Mesendoderm (in vitro differentiated cells): ENCODE measurements at regions not wholly inside any gene's neighbourhood (a gene's known extent, or its start where the extent isn't known, plus 50 kb on each side); places are given as distances from the start of the nearest gene placed in this dataset.

Experiments used
- DNase-seq: peaks from one replicate; pipeline ENCODE4 v3.0.0; 2013
- H2AK5ac ChIP-seq: 2 replicates; pipeline ENCODE4 v1.6.1; 2013; ENCODE audit warnings: low read length, inconsistent platforms
- H2BK120ac ChIP-seq: 2 replicates; pipeline ENCODE4 v1.6.1; 2013; ENCODE audit warnings: low read depth, mild to moderate bottlenecking, low read length, moderate library complexity, mixed read lengths
- H2BK15ac ChIP-seq: replicated peaks from 2 replicates; pipeline ENCODE4 v1.6.1; 2013; ENCODE audit warnings: low read depth, mild to moderate bottlenecking, moderate library complexity
- H2BK5ac ChIP-seq: 2 replicates; pipeline ENCODE4 v1.6.1; 2013; ENCODE audit warnings: low read length, inconsistent platforms
- H3K18ac ChIP-seq: 2 replicates; pipeline ENCODE4 v1.6.1; 2013; ENCODE audit warnings: mild to moderate bottlenecking, low read length, mixed read lengths
- H3K23ac ChIP-seq: one replicate; pipeline ENCODE4 v1.6.1; 2013; ENCODE audit warnings: low read length
- H3K27ac ChIP-seq: 2 replicates; pipeline ENCODE4 v1.5.1; 2013; ENCODE audit warnings: low read depth, mild to moderate bottlenecking, inconsistent platforms, low read length, moderate library complexity
- H3K27me3 ChIP-seq: 2 replicates; pipeline ENCODE4 v1.6.1; 2013; ENCODE audit warnings: low read length, control low read depth, mild to moderate bottlenecking, inconsistent platforms; ENCODE audit not compliant: insufficient read depth, poor library complexity
- H3K36me3 ChIP-seq: 2 replicates; pipeline ENCODE4 v1.6.1; 2013; ENCODE audit warnings: low read length, inconsistent platforms; ENCODE audit not compliant: control insufficient read depth, insufficient read depth
- H3K4ac ChIP-seq: one replicate; pipeline ENCODE4 v1.6.1; 2013; ENCODE audit warnings: low read depth, mild to moderate bottlenecking, low read length, moderate library complexity
- H3K4me1 ChIP-seq: 2 replicates; pipeline ENCODE4 v1.6.1; 2013; ENCODE audit warnings: low read depth, low read length, inconsistent platforms; ENCODE audit not compliant: control insufficient read depth
- H3K4me2 ChIP-seq: 2 replicates; pipeline ENCODE4 v1.6.1; 2013; ENCODE audit warnings: low read length
- H3K4me3 ChIP-seq: 2 replicates; pipeline ENCODE4 v1.5.1; 2013; ENCODE audit warnings: mild to moderate bottlenecking, low read length
- H3K56ac ChIP-seq: one replicate; pipeline ENCODE4 v1.6.1; 2013; ENCODE audit warnings: low read length
- H3K79me1 ChIP-seq: 2 replicates; pipeline ENCODE4 v1.6.1; 2013; ENCODE audit warnings: low read length, inconsistent platforms
- H3K79me2 ChIP-seq: 2 replicates; pipeline ENCODE4 v1.6.1; 2013; ENCODE audit warnings: mild to moderate bottlenecking, low read length; ENCODE audit not compliant: control insufficient read depth, insufficient read depth
- H3K9ac ChIP-seq: 2 replicates; pipeline ENCODE4 v1.6.1; 2013; ENCODE audit warnings: low read length, inconsistent platforms
- H4K5ac ChIP-seq: one replicate; pipeline ENCODE4 v1.6.1; 2013; ENCODE audit warnings: low read length
- H4K8ac ChIP-seq: one replicate; pipeline ENCODE4 v1.6.1; 2013; ENCODE audit warnings: low read depth, mild to moderate bottlenecking, control low read depth, low read length, moderate library complexity
- WGBS: extraction: QIAGEN DNeasy Blood & Tissue Kit; methylation state at CpG from one replicate; pipeline ENCODE4 v1.1.7; 2013; ENCODE audit warnings: low lambda C conversion rate, missing lambda C conversion rate; ENCODE audit not compliant: insufficient coverage; ENCODE audit errors: extremely low coverage; 5-methylcytosine and 5-hydroxymethylcytosine counted together

- Histone ChIP-seq H2BK120ac (no peak overlapping the region), H3K56ac (no peak overlapping the region), H3K4me2 (no peak overlapping the region), H3K4ac (no peak overlapping the region), H3K9ac (no peak overlapping the region), H3K27me3 (no peaks in the 10 kb centered on the region), H2AK5ac (no peak overlapping the region), H3K18ac (no peak overlapping the region), H4K5ac (no peak overlapping the region), H3K27ac (no peak overlapping the region), H3K4me1 (no peaks in the 10 kb centered on the region), H3K79me2 (no peaks in the 10 kb centered on the region), H3K79me1 (no peaks in the 10 kb centered on the region), H3K23ac (no peak overlapping the region), H3K36me3 (no peaks in the 10 kb centered on the region), H3K4me3 (no peak overlapping the region), H2BK15ac (no peak overlapping the region), H4K8ac (no peak overlapping the region), H2BK5ac (no peak overlapping the region)
- DNase-seq = no peak
- no CpG with 5 or more reads among the region's 6 CpGs for WGBS
Measured at GRCh38 chr3:159113221-159113875, 311.5 kb downstream of the MFSD1 start.

- Histone ChIP-seq H3K27ac (no peak overlapping the region), H3K27me3 (no peaks in the 10 kb centered on the region), H3K36me3 (no peaks in the 10 kb centered on the region), H3K4ac (no peak overlapping the region), H3K23ac (no peak overlapping the region), H3K56ac (no peak overlapping the region), H2AK5ac (no peak overlapping the region), H3K4me3 (no peak overlapping the region), H3K79me2 (no peaks in the 10 kb centered on the region), H3K9ac (no peak overlapping the region), H4K8ac (no peak overlapping the region), H2BK5ac (no peak overlapping the region), H3K79me1 (no peaks in the 10 kb centered on the region), H3K18ac (no peak overlapping the region), H3K4me2 (no peak overlapping the region), H3K4me1 (no peaks in the 10 kb centered on the region), H2BK15ac (no peak overlapping the region), H2BK120ac (no peak overlapping the region), H4K5ac (no peak overlapping the region)
- DNase-seq = no peak
- no CpG with 5 or more reads among the region's 6 CpGs for WGBS
Measured at GRCh38 chr3:159114582-159114981, 312.7 kb downstream of the MFSD1 start.

GRCh38 chr3:159123877-159124276 lies 322.0 kb downstream of the MFSD1 start:
- H3K18ac ChIP-seq = no peak overlapping the region
- H3K56ac ChIP-seq = no peak overlapping the region
- no peak overlapping the region for H3K4ac ChIP-seq
- H3K27me3 ChIP-seq = no peaks in the 10 kb centered on the region
- no peak for DNase-seq
- no peaks in the 10 kb centered on the region for H3K79me1 ChIP-seq
- H3K9ac ChIP-seq = no peak overlapping the region
- no peak overlapping the region for H4K8ac ChIP-seq
- H2AK5ac ChIP-seq = no peak overlapping the region
- no peaks in the 10 kb centered on the region for H3K79me2 ChIP-seq
- no peaks in the 10 kb centered on the region for H3K36me3 ChIP-seq
- H2BK15ac ChIP-seq = no peak overlapping the region
- no CpG with 5 or more reads among the region's 1 CpG for WGBS
- no peak overlapping the region for H2BK120ac ChIP-seq
- H3K4me3 ChIP-seq = no peak overlapping the region
- H4K5ac ChIP-seq = no peak overlapping the region
- no peaks in the 10 kb centered on the region for H3K4me1 ChIP-seq
- no peak overlapping the region for H2BK5ac ChIP-seq
- H3K27ac ChIP-seq = no peak overlapping the region
- H3K23ac ChIP-seq = no peak overlapping the region
- no peak overlapping the region for H3K4me2 ChIP-seq

- Histone ChIP-seq H2BK5ac (no peak overlapping the region), H3K9ac (no peak overlapping the region), H3K4me2 (no peak overlapping the region), H2BK15ac (no peak overlapping the region), H3K27ac (no peak overlapping the region), H3K18ac (no peak overlapping the region), H3K4me3 (no peak overlapping the region), H2BK120ac (no peak overlapping the region), H3K4ac (no peak overlapping the region), H3K79me1 (no peaks in the 10 kb centered on the region), H2AK5ac (no peak overlapping the region), H3K36me3 (no peaks in the 10 kb centered on the region), H3K23ac (no peak overlapping the region), H4K5ac (no peak overlapping the region), H3K56ac (no peak overlapping the region), H3K4me1 (no peaks in the 10 kb centered on the region), H3K79me2 (no peaks in the 10 kb centered on the region), H3K27me3 (no peaks in the 10 kb centered on the region), H4K8ac (no peak overlapping the region)
- DNase-seq = no peak
- no CpG with 5 or more reads among the region's 5 CpGs for WGBS
Measured at GRCh38 chr3:159126261-159127020, 324.6 kb downstream of the MFSD1 start.

- no peak for DNase-seq
- no peak overlapping the region for H3K18ac ChIP-seq
- H3K23ac ChIP-seq = no peak overlapping the region
- no peak overlapping the region for H3K27ac ChIP-seq
- H3K36me3 ChIP-seq = no peaks in the 10 kb centered on the region
- no peak overlapping the region for H2AK5ac ChIP-seq
- H3K9ac ChIP-seq = no peak overlapping the region
- no peak overlapping the region for H2BK15ac ChIP-seq
- H3K4me1 ChIP-seq = no peaks in the 10 kb centered on the region
- no peak overlapping the region for H3K4me2 ChIP-seq
- H3K4me3 ChIP-seq = no peak overlapping the region
- no peak overlapping the region for H4K8ac ChIP-seq
- H3K79me1 ChIP-seq = no peaks in the 10 kb centered on the region
- H2BK5ac ChIP-seq = no peak overlapping the region
- no peak overlapping the region for H3K4ac ChIP-seq
- H3K79me2 ChIP-seq = no peaks in the 10 kb centered on the region
- no peak overlapping the region for H3K56ac ChIP-seq
- H4K5ac ChIP-seq = no peak overlapping the region
- no peaks in the 10 kb centered on the region for H3K27me3 ChIP-seq
- no peak overlapping the region for H2BK120ac ChIP-seq
Measured at GRCh38 chr3:159127021-159127392, 325.2 kb downstream of the MFSD1 start.

- Histone ChIP-seq H2BK120ac (no peak overlapping the region), H3K9ac (no peak overlapping the region), H2AK5ac (no peak overlapping the region), H3K4me2 (no peak overlapping the region), H3K79me1 (no peaks in the 10 kb centered on the region), H3K27me3 (no peaks in the 10 kb centered on the region), H2BK5ac (no peak overlapping the region), H4K8ac (no peak overlapping the region), H3K56ac (no peak overlapping the region), H3K27ac (no peak overlapping the region), H3K79me2 (no peaks in the 10 kb centered on the region), H4K5ac (no peak overlapping the region), H3K4me3 (no peak overlapping the region), H2BK15ac (no peak overlapping the region), H3K18ac (no peak overlapping the region), H3K4me1 (no peaks in the 10 kb centered on the region), H3K36me3 (no peaks in the 10 kb centered on the region), H3K4ac (no peak overlapping the region), H3K23ac (no peak overlapping the region)
- no peak for DNase-seq
- 100% methylated on average over 1 of the region's 3 CpGs for WGBS
Measured at GRCh38 chr3:159128628-159129027, 326.8 kb downstream of the MFSD1 start.
